Activated T-cell treated with anti-CD3 and anti-CD28 coated beads, Interleukin-2, amount 50 U/mL, for 4 hours (primary cell): ENCODE measurements at regions not wholly inside any gene's neighbourhood (a gene's known extent, or its start where the extent isn't known, plus 50 kb on each side); places are given as distances from the start of the nearest gene placed in this dataset.

Source experiments
- ATAC-seq, 2 donors: fragments of 200-7000 bp; cut with Tn5 transposase; one replicate each; pipeline ENCODE4 v1.10.0; 2021
- DNase-seq: peaks from one replicate; pipeline ENCODE4 v3.0.0-alpha.2; 2020
- H3K27me3 Mint-ChIP-seq: one replicate; pipeline ENCODE4 v1.8.0; 2021; ENCODE audit warnings: low read depth, mixed read lengths
- H3K36me3 Mint-ChIP-seq: one replicate; pipeline ENCODE4 v1.8.0; 2022; ENCODE audit warnings: mixed read lengths; ENCODE audit not compliant: insufficient read depth
- H3K4me1 Mint-ChIP-seq: one replicate; pipeline ENCODE4 v1.8.0; 2021; ENCODE audit warnings: low read depth, mixed read lengths
- H3K4me3 Mint-ChIP-seq: one replicate; pipeline ENCODE4 v1.8.0; 2021; ENCODE audit warnings: mild to moderate bottlenecking, moderate library complexity, mixed read lengths
- H3K9me3 Mint-ChIP-seq: one replicate; pipeline ENCODE4 v1.8.0; 2021; ENCODE audit warnings: mixed read lengths

GRCh38 chr2:8086357-8086756 lies 595.5 kb upstream of the ID2 start:
- no peak for ATAC-seq
- no peaks in the 10 kb centered on the region for H3K27me3 Mint-ChIP-seq
- no peak overlapping the region for H3K4me3 Mint-ChIP-seq
- DNase-seq: no peak
- no peaks in the 10 kb centered on the region for H3K9me3 Mint-ChIP-seq
- no peaks in the 10 kb centered on the region for H3K4me1 Mint-ChIP-seq
- no peaks in the 10 kb centered on the region for H3K36me3 Mint-ChIP-seq

GRCh38 chr2:8086796-8087479 lies 594.9 kb upstream of the ID2 start:
- H3K27me3 Mint-ChIP-seq: no peaks in the 10 kb centered on the region
- no peaks in the 10 kb centered on the region for H3K4me1 Mint-ChIP-seq
- no peaks in the 10 kb centered on the region for H3K9me3 Mint-ChIP-seq
- H3K4me3 Mint-ChIP-seq: no peak overlapping the region
- DNase-seq (no peak), ATAC-seq (no peak)
- H3K36me3 Mint-ChIP-seq: no peaks in the 10 kb centered on the region

GRCh38 chr2:8087480-8087840 lies 594.4 kb upstream of the ID2 start:
- H3K4me1 Mint-ChIP-seq: no peaks in the 10 kb centered on the region
- no peaks in the 10 kb centered on the region for H3K9me3 Mint-ChIP-seq
- DNase-seq: no peak
- ATAC-seq: no peak
- H3K36me3 Mint-ChIP-seq: no peaks in the 10 kb centered on the region
- no peak overlapping the region for H3K4me3 Mint-ChIP-seq
- H3K27me3 Mint-ChIP-seq: no peaks in the 10 kb centered on the region

DNA sequence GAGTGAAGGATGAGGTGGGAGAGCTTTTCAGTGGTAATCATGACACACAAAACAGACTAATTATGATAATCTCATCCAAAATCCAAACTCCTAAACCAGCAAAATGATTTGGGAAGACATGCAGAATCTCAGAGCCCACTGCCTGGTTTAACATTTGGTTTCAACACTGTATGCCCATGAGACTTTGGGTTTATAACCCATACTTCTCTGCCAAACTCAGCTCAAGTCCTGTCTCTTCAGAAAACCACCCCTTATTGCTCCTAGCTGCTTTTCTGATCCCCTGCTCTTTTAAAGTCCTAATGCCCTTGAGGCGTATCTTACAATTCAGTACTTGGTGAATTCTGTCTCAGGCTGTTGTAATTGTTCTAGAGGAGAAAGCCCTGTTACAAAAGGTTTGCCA lies 593.0 kb upstream of the ID2 start:
- Mint-ChIP-seq H3K27me3 (no peaks in the 10 kb centered on the region), H3K9me3 (no peaks in the 10 kb centered on the region), H3K4me1 (no peaks in the 10 kb centered on the region), H3K36me3 (no peaks in the 10 kb centered on the region), H3K4me3 (no peak overlapping the region)
- DNase-seq (no peak), ATAC-seq (no peak)

- Mint-ChIP-seq H3K36me3 (no peaks in the 10 kb centered on the region), H3K4me1 (no peaks in the 10 kb centered on the region), H3K4me3 (no peak overlapping the region), H3K27me3 (no peaks in the 10 kb centered on the region), H3K9me3 (no peaks in the 10 kb centered on the region)
- ATAC-seq: no peak
- no peak for DNase-seq
Observed at GRCh38 chr2:8089596-8089995, 592.3 kb upstream of the ID2 start.

DNA sequence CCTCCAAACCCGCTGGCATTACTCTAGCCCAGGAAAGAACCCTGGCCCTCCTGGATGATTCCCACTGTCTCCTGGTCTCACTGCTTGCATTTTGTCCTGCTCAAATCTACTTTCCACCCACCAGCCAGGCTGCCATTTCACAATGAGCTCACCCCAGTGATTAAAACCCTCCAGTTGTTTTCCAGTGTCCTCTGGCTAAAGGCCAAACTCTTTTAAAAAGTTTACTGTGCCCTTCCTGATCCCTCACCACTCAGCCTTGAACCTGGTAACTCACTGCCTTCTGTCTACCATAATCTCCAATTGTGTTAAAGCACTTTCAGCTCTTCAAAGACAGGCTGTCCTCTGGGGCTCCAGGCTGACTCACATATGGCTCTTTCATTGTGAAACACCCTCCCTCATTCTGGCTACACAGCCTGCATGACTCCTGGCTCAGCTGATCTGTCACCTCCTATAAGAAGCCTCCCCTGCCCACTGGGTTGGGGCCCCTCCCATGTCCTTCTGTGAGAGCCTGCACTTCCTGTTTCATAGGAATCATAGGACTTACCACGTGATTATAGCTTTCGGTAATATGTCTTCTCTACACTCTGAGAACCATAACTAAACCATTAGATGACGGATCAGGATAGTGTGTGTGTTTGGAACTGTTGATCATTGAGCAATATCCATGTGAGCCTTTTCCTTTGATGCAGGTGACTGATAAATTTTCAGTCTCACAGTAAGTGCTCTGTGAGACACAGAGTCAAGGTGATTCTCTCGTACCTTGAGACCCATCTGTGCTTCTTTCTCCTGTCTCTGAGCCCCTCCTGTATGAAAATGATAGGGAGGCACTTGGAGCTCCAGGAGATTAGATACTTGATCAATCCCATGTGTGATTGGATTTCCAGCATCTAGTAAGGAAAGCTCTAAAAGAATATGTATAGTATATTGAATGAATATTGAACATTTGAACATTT lies 590.8 kb upstream of the ID2 start:
- Mint-ChIP-seq H3K9me3 (no peaks in the 10 kb centered on the region), H3K4me3 (no peak overlapping the region), H3K27me3 (no peaks in the 10 kb centered on the region), H3K36me3 (no peaks in the 10 kb centered on the region), H3K4me1 (no peaks in the 10 kb centered on the region)
- ATAC-seq (peak; percentile 99 to 100), DNase-seq (no peak)

DNA sequence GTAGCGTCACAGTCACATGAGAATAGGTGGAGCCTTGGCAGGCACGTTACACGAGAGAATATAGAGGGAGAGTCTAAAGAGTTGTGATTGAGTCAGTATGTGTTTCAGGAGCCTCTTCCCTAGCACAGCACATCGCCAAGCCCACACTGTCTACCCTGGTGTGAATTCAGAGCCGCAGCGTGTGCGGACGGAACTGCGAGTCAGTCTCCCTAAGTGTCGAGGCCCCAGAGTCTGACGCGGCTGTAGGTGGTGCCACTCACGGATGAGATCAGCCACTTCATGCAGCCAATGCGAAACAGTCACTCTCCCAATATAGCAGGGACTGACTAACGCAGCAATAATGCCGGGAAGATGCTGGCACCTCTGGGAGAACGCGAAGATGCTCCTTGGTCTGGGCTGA lies 587.3 kb upstream of the ID2 start:
- no peak for DNase-seq
- no peaks in the 10 kb centered on the region for H3K4me1 Mint-ChIP-seq
- no peak overlapping the region for H3K4me3 Mint-ChIP-seq
- no peak for ATAC-seq
- H3K36me3 Mint-ChIP-seq: peaks cover 2% of the 10 kb centered on the region
- peaks cover 4% of the 10 kb centered on the region for H3K9me3 Mint-ChIP-seq
- no peaks in the 10 kb centered on the region for H3K27me3 Mint-ChIP-seq

DNA sequence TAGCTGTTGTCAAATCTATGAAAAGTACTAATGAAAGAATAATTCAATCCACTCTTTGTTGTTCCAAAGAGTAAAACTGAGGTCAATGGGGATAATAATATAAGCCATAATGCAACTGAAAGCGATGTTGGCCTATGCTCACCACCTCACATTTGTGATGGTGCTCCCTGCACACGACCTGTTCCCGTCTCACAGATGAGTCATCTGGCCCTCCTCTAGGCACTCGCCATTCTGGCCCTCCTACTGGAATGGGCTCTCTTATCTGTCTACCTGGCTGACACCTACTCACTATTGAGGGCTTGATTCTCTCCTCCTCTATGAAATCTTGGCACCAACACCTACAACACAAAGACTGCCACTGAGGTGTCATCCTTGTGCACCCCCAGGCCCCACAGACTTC lies 585.9 kb upstream of the ID2 start:
- no peaks in the 10 kb centered on the region for H3K4me1 Mint-ChIP-seq
- ATAC-seq: no peak
- peaks cover 4% of the 10 kb centered on the region for H3K9me3 Mint-ChIP-seq
- no peak for DNase-seq
- no peaks in the 10 kb centered on the region for H3K27me3 Mint-ChIP-seq
- H3K36me3 Mint-ChIP-seq: peaks cover 2% of the 10 kb centered on the region
- no peak overlapping the region for H3K4me3 Mint-ChIP-seq

- Mint-ChIP-seq H3K9me3 (peaks cover 4% of the 10 kb centered on the region), H3K36me3 (peaks cover 2% of the 10 kb centered on the region), H3K4me1 (no peaks in the 10 kb centered on the region), H3K4me3 (no peak overlapping the region), H3K27me3 (no peaks in the 10 kb centered on the region)
- ATAC-seq (no peak), DNase-seq (no peak)
Observed at GRCh38 chr2:8096484-8096883, 585.4 kb upstream of the ID2 start.

DNA sequence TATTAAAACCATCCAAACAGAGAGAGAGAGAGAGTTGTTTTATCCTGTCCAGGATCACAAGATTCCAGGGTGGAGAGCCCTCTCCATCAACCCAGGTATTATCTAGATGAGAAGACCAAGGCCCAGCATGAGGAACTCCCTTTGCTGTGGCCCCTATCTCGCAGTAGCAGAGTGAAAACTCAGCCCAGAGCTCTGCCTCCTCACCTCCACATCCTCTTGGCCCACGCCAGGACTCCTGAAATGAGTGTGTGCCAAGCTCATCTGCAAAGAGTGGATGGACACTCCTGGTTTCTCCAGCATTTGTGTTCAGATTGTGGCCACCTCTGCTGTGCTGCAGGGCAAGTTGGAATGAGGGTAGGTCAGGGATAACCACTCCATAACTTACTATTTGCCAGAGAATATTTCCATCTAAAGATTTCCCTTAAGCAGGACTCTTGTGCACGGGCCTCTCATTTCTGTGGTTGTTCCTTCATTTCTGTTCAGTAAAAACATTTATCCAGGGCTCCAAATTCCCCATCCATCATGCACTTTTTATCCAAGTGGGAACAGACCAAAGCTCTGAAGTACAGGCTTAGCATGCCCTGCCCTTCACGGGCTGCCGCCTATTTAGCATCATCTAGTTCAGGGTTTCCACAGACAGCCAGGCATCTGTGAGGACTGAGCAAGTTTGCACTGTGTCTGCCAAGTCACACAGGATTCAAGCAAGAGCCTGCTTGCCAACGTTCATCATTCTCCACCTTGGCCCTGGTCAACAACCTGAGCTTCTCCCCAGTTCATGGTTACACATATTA lies 583.2 kb upstream of the ID2 start:
- no peak for DNase-seq
- ATAC-seq: no peak
- Mint-ChIP-seq H3K4me1 (no peaks in the 10 kb centered on the region), H3K36me3 (peaks cover 2% of the 10 kb centered on the region), H3K27me3 (no peaks in the 10 kb centered on the region), H3K9me3 (peaks cover 4% of the 10 kb centered on the region), H3K4me3 (no peak overlapping the region)

DNA sequence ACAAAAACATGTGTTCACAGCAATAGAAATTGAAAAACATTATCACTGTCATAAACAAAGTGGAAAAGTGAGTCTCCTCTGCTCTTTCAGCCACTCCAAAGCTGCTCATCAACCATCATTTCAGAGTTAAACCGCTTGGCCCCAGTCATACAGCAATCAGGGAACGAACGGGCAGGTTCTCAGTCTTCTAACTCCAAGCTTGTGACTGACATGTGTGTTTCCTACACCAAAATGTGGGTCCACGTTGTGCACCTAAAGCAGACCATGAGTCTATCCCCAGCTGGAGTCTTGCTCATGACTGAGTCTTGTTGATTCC lies 582.6 kb upstream of the ID2 start:
- no peak for ATAC-seq
- no peak for DNase-seq
- Mint-ChIP-seq H3K4me1 (no peaks in the 10 kb centered on the region), H3K4me3 (no peak overlapping the region), H3K27me3 (no peaks in the 10 kb centered on the region), H3K9me3 (peaks cover 4% of the 10 kb centered on the region), H3K36me3 (peaks cover 2% of the 10 kb centered on the region)

GRCh38 chr2:8101614-8102277 lies 580.1 kb upstream of the ID2 start:
- Mint-ChIP-seq H3K4me3 (no peak overlapping the region), H3K27me3 (no peaks in the 10 kb centered on the region), H3K4me1 (no peaks in the 10 kb centered on the region), H3K9me3 (peaks cover 4% of the 10 kb centered on the region), H3K36me3 (no peaks in the 10 kb centered on the region)
- DNase-seq: no peak
- ATAC-seq: no peak

DNA sequence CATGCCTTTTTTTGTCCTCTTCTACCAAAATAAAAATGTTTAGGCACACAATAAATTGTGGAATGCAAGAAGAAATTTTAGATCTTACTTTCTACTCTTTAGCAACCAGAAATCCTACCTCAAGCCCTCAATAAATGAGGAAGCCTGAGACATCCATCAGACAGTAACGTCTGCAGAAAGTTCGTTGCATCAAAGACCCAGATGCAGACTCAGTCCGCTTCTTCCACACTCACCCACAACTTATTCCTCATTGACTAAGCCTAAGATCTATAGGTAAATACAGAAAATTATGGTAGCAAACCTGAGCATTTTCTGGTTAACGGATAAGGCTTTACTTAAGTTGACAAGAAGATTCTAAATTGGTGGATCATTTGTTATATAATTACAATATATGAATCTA lies 579.4 kb upstream of the ID2 start:
- DNase-seq (no peak), ATAC-seq (no peak)
- peaks cover 3% of the 10 kb centered on the region for H3K9me3 Mint-ChIP-seq
- no peaks in the 10 kb centered on the region for H3K36me3 Mint-ChIP-seq
- no peaks in the 10 kb centered on the region for H3K27me3 Mint-ChIP-seq
- H3K4me1 Mint-ChIP-seq: no peaks in the 10 kb centered on the region
- no peak overlapping the region for H3K4me3 Mint-ChIP-seq

DNA sequence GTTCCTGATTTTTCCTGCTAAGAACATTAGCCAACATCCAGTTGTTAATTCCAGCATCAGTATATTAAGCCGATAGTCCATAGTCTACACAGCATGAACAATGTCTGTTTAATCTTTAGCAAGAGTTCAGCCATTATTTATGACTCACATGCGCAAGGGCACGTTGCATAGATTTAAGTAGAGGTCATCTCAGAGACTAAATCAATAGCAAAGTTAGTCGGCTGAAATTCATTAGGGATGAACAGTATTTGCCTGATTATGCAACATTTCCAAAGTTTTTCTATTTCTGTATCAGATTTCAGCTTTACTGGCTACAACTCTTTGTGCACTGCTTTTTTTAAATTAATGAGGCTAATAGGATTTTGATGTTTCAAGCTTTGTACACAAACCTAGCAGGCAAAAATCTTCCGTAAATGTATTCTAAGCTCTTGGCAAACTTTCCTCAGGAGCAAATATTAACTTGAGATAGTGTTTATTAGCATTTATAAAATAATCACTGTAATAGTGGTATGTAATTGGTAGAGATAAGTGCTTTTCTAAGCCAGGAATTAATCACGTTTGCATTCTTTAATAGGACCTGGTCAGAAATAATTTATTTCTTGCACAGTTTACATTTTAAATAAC lies 578.7 kb upstream of the ID2 start:
- Mint-ChIP-seq H3K4me3 (no peak overlapping the region), H3K36me3 (no peaks in the 10 kb centered on the region)

More for the DNA sequence above, 578.7 kb upstream of the ID2 start:
- Mint-ChIP-seq H3K4me1 (no peaks in the 10 kb centered on the region), H3K9me3 (no peaks in the 10 kb centered on the region), H3K27me3 (no peaks in the 10 kb centered on the region)
- ATAC-seq: no peak
- DNase-seq: no peak
